ENCODE measurements at regions not wholly inside any gene's neighbourhood (a gene's known extent, or its start where the extent isn't known, plus 50 kb on each side); places are given as distances from the start of the nearest gene placed in this dataset.
"Not testable (repeated sequence)": the region's sequence is repeated elsewhere in the genome, so short reads cannot be mapped to it uniquely, and the experiment has no call there.

DNA sequence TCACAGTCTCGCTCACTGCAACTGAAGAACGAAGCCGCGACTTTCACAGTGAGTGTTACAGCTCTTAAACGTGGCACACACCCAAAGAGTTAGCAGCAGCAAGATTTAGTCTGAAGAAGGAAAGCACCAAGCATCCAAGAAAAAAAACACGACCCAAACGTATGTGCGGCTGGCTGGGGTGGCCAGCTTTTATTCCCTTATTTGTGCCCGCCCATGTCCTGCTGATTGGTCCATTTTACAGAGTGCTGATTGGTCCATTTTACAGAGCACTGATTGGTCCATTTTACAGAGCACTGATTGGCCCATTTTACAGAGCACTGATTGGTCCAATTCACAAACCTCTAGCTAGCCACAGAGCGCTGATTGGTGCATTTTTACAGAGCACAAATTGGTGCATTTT, 323.0 kb upstream of the ATP10A start:
- not testable (repeated sequence) for DNase-seq (ENCODE audit: low read depth)

DNA sequence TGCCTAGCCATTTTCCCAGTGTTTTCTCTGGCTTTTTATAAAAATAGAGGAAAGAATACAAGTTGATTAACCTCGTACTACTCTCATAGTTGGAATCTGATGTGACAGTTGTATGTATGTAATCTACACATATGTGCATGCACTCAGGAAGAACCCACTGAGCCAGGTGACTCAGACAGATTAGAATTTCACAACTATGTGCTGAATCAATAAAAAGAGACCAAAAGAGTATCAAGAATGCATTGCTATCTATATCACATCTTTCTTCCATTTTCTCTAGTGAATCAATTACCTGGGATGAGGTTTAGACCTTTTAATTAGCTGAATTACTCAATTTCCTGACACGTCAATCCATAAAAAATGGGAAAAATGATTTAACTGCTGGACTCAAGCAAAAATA, 319.3 kb upstream of the ATP10A start:
- no peak for DNase-seq (ENCODE audit: low read depth)

DNA sequence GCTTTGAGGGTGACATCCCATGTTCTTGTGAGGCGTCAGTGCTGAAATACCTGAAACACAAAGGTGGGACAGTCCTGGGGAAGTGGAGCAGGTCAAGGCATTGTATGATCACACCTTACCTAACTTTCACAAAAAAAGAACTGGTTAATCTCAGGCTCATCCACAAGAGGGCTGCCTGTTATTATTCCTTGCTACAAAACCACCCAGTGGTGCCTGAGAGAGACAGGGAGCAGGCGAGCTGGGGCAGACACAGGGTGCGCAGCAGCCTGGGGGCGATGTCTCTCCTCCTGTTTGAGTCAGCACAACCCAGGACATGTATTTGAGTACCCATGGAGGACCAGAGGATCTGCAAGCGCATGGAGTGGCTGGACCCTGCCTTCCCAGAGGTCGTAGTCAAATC, 316.8 kb upstream of the ATP10A start:
- no peak for DNase-seq (ENCODE audit: low read depth)

DNA sequence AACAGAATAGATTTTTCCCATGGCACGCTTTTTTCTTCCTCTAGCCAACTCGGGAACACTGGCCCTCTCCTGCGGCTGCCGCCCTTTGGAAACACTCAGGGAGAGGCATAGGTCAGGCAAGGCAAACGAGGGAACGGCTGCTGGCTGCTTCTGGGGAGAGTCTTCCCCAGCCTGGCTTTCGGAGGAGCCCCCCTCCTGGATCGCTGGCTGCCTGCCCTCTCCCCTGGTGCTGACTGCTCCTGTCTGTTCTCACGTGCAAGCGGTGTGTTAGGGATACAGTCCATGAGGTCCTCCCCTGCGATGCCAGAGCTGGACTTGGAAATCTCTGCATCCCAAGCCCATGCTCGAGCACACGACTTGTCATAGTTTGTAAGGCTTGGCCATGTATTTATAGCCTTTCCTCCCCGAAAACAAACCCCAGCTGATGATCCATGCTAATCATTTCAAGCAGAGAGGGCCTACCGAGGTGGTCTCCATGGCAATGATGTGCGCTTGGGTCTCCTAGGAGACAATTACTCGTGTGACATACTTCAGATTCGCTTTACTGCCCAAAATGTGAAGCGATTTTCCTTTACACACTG, 315.6 kb upstream of the ATP10A start:
- no peak for DNase-seq (ENCODE audit: low read depth)

DNA sequence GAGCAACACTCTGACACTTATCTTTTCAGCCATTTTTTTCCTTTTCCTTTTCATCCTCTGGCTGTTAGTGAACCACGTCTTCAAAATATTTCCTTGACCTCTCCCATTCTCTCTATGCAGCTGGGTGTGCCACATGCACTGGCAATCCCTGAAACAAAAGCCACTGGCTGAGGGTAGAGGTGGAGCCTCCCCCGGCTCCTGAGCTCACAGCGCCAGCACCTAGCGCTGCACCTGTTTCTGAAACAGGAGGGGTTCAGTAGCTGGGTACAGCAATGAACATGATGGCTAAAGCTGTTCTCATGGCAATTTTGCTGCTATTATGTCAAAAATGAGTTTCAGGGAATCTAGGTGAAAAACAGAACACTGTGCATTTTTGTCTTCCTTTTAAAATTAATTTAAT, 314.7 kb upstream of the ATP10A start:
- no peak for DNase-seq (ENCODE audit: low read depth)

DNA sequence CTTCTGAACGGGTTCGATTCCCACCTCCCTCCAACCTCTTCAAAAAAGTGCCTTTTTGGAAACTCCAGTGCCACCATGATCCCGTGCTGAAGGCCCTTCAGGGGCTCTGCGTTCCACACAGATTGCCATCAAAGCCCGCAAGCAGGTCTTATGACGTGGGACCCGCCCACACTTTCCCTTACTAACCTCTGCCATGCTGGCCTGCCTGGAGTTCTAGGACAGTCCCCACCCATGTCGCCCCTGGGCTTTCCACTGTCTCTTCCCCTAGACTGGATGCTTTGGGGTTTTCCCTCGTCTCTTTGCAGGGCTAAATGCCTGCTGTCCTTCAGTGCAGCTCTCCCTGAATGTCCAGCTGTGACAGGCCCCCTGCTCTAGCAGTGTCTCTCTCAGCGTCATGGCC, 313.7 kb upstream of the ATP10A start:
- DNase-seq (ENCODE audit: low read depth), result no peak

DNA sequence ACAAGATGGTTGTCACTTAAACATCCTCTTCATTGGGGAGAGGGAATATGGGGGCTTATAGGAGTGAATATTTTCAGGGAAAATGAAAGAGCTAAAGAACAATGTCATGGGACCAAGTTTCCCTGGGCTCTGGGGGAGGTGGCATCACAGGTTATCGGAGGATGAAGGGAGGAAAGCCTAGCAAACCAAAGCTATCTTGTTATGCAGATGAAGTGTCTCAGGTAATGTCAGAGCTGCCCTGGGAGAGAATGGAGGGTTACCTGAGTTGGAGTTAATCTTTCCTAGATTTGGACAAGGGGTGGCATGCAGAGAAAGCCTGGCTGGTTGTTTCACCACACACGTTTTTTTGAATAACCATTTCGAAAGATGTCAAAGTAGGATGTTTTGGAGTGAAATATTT, 308.1 kb upstream of the ATP10A start:
- no peak for DNase-seq (ENCODE audit: low read depth)

DNA sequence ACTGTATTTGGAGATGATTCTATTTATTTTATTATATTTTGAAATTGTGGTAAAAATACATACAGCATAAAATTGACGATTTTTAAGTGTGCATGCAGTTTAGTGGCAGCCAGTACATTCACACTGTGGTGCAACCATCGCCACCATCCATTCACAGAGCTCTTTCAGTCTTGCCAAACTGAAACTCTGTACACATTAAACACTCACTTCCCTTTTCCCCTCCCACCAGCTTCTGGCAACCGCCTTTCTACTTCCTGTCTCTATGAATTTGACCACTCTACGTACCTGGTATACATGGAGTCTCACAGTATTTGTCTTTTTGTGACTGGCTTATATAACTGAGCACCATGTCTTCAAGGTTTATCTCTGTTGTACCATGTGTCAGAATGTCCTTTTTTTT, 303.3 kb upstream of the ATP10A start:
- DNase-seq (ENCODE audit: low read depth), result no peak

DNA sequence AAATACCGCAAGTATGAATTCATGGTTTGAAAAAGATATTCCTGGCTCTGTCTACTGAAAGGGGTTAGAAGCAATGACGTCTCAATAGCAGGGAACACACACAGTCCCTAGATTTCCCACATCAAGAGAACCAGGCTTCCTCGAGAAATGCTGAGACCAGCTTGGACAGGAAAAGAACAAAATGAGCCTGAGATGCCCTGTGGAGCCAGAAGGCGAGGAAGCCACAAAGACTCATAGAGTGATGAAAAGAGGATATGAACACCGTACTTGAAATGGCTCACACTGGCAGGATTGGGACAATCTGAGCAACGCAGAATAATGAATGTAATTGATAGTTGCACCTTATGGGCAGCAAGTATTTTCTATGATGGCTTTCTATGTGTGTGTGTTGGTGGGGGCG, 302.4 kb upstream of the ATP10A start:
- DNase-seq (ENCODE audit: low read depth), result no peak

DNA sequence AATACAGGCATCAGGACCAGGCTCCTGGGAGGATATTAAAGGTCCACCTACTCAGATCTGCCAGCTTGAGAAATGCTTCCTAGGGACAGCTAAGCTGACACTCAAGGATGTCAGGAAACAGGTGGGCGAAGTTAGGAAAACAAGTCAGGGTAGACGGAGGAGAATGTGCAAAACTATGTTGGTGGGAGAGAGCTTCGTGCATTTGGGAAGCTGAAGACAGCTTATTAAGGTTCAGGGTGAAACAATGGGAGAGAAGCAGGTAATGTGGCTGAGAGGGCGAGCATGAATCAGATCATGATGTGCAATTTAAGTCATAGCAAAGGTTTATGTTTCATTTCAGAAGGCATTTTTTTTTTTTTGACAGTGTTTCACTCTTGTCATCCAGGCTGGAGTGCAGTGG, 297.2 kb upstream of the ATP10A start:
- DNase-seq (ENCODE audit: low read depth), result no peak

DNA sequence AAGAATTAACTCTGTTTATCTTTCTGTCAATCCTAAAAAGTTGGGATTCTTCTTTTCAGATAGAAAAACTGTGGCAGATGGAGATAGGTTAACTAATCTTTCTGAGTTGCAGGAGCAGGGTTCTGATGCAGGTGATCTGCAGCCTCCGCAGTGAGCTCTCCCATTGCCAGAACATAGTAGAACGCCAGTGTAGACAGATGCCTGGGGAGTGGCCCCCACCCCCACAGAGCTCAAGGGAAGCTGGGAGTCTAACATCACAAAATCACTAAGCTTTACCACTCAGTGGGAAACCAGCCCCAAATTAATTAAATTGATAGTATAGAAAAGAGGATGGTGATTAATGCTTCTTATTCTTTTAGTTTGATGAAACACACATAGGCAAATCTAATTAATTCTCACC, 295.0 kb upstream of the ATP10A start:
- DNase-seq (ENCODE audit: low read depth), result no peak

DNA sequence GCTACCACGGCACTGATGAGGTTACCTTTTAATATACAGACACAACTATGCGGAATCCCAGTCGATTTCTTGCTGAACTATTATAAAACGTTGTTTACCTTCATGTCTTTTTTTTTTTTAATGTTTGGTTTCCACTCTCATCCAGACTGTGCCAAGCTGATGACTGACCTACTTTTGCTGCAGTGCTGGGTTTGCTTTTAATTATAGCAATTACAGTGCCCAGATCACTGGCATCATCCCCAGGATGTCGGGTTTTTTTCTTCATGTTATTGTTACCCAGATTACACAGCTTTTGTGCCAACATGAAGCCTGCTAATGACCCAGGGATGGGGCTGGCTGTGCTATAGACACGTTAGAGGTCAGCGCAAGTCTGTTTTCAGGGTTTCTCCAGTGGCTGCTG, 294.0 kb upstream of the ATP10A start:
- no peak for DNase-seq (ENCODE audit: low read depth)

DNA sequence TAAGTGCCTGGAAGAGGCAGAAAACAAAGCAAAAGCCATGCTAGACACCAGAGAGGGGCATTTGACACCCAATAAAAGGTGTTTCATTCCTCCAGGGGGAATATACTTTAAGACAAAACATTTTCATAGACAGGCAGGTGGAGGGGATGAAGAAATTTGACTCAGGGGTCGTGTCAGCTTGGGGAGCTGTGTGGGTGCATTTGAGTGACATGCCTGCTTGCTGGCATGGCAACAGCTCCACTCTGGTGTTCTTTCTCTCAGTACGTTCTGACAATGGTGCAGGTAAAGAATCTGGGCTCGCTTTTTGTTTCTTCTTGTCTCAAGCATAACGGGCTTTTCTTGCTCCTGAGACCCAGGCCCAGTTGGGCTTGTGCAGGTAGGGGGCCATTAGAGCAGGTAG, 292.9 kb upstream of the ATP10A start:
- no peak for DNase-seq (ENCODE audit: low read depth)

DNA sequence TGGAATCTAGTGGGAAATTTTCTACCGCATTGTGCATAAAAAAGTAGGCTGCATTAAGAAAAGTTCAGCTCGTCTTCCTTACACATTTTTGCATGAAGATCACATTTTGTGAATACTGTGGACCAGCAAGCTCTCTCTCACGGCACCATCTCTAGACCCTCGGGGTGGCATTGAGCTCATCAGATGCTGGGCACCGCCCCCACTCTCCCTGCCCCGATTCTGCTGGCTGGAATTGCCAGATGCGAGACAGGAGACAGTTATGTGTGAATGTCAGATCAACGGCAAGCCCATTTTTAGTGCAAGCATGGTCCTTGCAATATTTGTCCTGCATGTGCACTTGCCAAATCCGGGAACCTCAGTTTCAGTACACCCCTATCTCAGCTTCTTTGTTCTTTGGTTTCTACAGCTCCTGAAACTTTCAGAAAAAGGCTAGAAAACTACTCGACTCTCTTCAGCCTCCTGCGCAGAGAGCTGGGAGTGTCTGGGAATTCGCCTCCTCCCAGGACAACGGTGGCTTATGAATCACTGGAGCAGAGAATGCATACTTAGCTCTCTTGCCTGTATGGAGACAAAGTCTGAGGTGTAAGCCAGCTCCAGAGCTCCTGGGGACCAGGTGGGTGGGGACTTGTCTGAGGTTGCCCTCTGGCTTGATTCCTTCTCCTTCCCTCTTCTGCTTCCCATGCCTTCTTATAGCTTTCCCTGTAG, 285.2 kb upstream of the ATP10A start:
- no peak for DNase-seq (ENCODE audit: low read depth)

DNA sequence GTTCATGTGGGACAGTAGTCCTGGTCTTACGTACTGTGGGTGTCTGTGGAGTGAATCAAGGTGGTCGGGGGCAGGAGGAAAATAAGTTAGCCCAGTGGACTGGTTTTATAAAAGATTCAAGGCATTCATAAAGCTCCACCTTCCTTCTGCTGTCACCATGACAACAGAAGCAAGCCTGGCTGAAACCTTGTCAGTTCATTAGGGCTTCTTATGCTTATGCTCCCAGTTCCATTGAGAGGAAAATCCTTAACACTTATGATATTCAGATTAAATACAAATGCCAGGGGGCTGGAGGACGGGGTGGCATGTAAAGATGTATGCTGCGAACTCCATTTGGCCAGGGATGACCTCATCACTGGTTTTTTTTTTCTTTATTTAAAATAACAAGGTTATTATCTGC, 283.1 kb upstream of the ATP10A start:
- no peak for DNase-seq (ENCODE audit: low read depth)

DNA sequence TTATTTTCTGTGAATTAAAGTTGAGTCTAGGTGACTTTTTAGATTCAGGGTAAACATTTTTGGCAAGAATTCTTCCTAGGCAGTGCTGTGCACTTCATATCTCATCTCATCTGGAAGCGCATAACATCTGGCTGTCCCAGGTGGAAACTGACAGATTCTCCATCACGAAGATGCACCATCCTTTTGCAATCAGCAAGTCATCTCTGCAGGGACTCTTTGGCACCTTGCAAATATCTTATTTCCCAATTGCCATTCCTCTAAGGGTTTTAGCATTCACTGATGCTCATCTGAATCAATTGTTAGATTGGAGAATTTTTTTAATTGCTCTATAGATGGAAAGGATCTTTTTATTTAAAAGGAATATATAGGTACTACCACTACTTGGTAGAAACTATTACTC, 282.7 kb upstream of the ATP10A start:
- DNase-seq (ENCODE audit: low read depth), result no peak

DNA sequence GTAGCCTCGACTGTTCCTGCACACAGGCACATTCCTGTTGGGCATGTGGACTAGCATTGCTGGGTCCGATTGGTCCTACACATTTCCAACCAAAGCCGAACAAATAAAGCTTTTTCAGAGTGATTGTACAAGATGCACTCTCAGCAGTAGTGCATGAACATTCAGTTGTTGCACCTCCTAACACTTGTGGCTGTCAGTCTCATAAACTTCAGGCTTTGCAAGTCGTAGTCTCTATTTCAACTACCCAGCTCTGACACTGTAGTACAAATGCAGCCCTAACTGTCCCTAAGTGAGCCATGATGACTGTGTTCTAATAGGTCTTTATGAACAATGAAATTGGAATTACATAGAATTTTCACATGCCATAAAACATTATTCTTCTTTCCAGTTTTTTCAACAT, 281.7 kb upstream of the ATP10A start:
- DNase-seq (ENCODE audit: low read depth), result no peak

DNA sequence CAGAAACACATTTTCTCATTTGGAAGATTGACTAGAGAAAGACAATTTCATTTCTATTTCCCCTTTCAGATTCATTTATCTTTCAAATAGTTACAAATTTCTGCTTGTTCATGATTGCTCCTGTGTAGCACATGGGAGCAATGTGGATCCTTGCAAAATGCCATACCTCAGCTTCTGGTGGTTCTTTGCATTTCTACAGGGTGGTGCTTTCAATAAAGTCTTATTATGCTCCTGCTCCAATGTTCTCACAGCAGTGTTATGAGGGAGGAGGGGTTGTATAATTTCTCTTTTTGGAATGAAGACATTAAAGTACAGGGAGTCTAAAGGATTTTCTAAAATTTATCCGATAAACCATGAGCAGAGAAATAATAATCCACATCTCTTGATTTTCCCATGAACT, 280.1 kb upstream of the ATP10A start:
- DNase-seq (ENCODE audit: low read depth), result no peak

DNA sequence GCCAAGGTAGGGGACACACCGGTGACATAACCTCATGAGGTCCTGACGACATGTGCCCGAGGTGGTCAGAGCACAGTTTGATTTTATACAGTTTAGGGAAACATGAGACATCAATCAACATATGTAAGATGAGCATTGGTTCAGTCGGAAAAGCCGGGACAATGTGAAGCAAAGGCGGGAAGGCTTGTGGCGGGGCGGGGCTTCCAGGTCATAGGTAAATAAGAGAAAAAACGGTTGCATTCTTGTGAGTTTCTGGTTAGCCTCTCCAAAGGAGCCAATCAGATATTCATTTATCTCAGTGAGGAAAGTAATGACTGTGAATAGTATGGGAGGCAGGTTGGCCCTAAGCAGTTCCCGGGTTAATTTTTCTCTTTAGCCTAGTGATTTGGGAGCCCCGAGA, 271.7 kb upstream of the ATP10A start:
- no peak for DNase-seq (ENCODE audit: low read depth)

DNA sequence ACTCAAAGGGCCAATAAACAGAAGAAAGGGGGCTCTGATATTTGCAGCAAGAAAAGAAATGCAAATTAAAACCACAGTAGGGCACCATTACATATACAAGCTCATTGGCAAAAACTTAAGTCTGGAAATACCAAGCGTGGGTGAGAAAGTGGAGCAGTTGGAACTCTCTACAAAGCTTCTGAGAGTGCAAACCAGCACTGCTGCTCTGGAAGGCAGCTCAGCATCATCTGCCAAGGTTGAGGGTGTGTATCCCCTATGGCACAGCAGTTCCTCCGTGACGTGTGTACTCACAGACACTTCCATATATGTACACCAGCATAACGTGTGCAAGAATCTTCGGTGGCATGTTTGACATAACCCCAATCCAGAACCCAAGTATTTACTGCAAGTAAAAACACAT, 271.0 kb upstream of the ATP10A start:
- no peak for DNase-seq (ENCODE audit: low read depth)

DNA sequence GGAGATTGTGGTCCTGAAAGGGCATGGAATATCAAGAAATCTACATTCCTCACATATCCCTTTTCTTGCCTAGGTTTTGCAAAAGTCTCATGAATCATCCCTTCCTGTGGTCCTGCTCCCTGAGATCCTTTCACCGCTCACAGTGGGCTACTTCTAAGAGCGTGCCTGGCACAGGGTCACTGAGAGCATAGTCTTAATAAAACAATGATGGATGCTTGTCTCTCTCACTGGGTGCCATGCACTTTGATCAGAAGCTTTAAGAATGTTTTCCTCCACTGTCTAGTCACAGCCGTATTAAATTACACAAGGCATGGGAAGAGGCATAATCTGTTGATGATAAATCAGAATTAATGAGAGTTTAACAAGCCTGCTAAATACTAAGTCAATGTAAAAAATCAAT, 269.7 kb upstream of the ATP10A start:
- no peak for DNase-seq (ENCODE audit: low read depth)

DNA sequence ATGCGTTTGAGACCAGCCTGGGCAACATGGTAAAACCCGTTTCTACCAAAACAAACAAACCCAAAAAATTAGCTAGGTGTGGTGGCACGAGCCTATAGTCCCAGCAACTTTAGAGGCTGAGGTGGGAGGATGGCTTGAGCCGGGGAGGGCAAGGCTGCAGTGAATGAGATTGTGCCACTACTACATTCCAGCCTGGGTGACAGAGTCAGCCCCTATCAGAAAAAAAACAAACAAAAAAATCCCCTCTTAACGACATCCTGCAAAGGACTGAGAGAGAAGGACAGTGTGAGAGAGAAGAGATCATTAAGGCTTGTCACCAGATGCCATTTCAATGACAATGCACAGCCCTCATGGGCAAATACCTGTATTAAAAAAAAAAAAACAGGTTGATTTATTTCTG, 266.7 kb upstream of the ATP10A start:
- DNase-seq (ENCODE audit: low read depth), result no peak

DNA sequence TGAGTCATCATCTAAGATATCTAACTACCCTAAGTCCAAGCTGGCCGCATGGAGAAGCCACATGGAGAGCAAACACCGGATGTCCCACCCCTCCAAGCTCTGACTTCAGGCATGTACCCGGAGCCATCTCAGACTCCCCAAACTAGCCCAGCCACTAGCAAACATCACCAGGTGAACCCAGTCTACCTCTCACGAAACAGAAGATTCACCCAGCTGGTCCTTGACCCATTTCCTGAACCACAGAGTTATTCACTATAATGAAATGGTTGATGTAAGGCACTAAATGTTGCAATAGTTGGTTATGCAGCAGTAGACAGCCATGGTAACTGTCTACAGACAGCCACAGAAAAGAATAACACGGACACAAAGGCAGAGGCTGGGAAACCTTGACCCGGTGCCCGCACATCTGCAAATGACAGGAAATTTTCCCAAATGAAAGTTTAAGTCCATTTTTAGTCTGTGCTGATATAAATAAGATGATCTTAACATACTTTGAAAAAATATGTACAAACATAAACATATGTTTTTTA, 265.5 kb upstream of the ATP10A start:
- no peak for DNase-seq (ENCODE audit: low read depth)

DNA sequence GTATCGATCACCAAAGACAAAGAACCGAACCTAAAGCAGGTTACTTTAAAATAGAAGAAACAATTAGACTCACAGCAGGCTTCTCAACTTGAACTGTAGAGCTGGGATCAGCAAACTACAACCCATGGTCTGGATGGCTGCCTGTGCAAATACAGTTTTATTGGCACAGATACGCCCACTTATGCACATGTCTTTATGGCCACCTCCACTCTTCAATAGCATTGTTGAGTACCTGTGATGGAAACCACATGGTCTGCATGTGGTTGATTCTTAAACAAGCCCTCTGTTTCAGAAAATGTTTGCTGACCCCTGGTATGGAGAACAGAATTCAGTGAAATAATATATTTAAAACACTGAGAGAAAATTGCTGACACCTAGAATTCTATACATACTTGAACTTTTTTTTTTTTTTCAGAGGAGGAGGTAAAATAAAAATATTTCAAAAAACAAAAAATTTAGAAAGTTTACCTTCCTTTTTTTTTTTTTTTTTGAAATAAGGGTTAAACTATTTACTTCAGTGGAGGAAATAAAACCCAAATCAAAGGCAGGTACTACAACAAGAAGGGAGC, 263.8 kb upstream of the ATP10A start:
- no peak for DNase-seq (ENCODE audit: low read depth)
